GM18502 (cell line): ENCODE measurements at regions not wholly inside any gene's neighbourhood (a gene's known extent, or its start where the extent isn't known, plus 50 kb on each side); places are given as distances from the start of the nearest gene placed in this dataset.

Experiments used
- ATAC-seq: cut with Tn5 transposase; IDR thresholded peaks from one replicate; pipeline ENCODE4 v1.9.1; 2021; ENCODE audit warnings: mild to moderate bottlenecking; ENCODE audit not compliant: unreplicated experiment, poor library complexity

GRCh38 chr6:156344491-156344890 lies 432.7 kb upstream of the ARID1B start:
- no peak for ATAC-seq

GRCh38 chr6:156337801-156338200 lies 439.4 kb upstream of the ARID1B start:
- ATAC-seq = no peak

GRCh38 chr6:156336733-156337132 lies 440.4 kb upstream of the ARID1B start:
- no peak for ATAC-seq

GRCh38 chr6:156336089-156336488 lies 441.1 kb upstream of the ARID1B start:
- no peak for ATAC-seq

- no peak for ATAC-seq
Measured at GRCh38 chr6:156334966-156335365, 442.2 kb upstream of the ARID1B start.

GRCh38 chr6:156319707-156320106 lies 457.5 kb upstream of the ARID1B start:
- no peak for ATAC-seq

GRCh38 chr6:156316583-156317125 lies 460.5 kb upstream of the ARID1B start:
- no peak for ATAC-seq

- no peak for ATAC-seq
Measured at GRCh38 chr6:156315146-156315545, 462.0 kb upstream of the ARID1B start.

GRCh38 chr6:156313037-156313436 lies 464.1 kb upstream of the ARID1B start:
- no peak for ATAC-seq

GRCh38 chr6:156311291-156311690 lies 465.9 kb upstream of the ARID1B start:
- no peak for ATAC-seq

GRCh38 chr6:156310701-156311100 lies 466.5 kb upstream of the ARID1B start:
- ATAC-seq = no peak

GRCh38 chr6:156309017-156309416 lies 468.2 kb upstream of the ARID1B start:
- ATAC-seq = no peak

- no peak for ATAC-seq
Measured at GRCh38 chr6:156308604-156309003, 468.6 kb upstream of the ARID1B start.

GRCh38 chr6:156306531-156306930 lies 470.6 kb upstream of the ARID1B start:
- no peak for ATAC-seq

- no peak for ATAC-seq
Measured at GRCh38 chr6:156283091-156283490, 494.1 kb upstream of the ARID1B start.

- no peak for ATAC-seq
Measured at GRCh38 chr6:156282087-156282486, 495.1 kb upstream of the ARID1B start.

- ATAC-seq = no peak
Measured at GRCh38 chr6:156281266-156281665, 495.9 kb upstream of the ARID1B start.

GRCh38 chr6:156280065-156280464 lies 497.1 kb upstream of the ARID1B start:
- ATAC-seq = peak; percentile 52

- peak; percentile 70 for ATAC-seq
Measured at GRCh38 chr6:156279261-156279969, 497.8 kb upstream of the ARID1B start.

GRCh38 chr6:156273065-156273711 lies 504.0 kb upstream of the ARID1B start:
- ATAC-seq = no peak

GRCh38 chr6:156269751-156270369 lies 507.3 kb upstream of the ARID1B start:
- ATAC-seq = no peak
